HG03097 (cell line): ENCODE measurements at regions not wholly inside any gene's neighbourhood (a gene's known extent, or its start where the extent isn't known, plus 50 kb on each side); places are given as distances from the start of the nearest gene placed in this dataset.
"Not testable (repeated sequence)": the region's sequence is repeated elsewhere in the genome, so short reads cannot be mapped to it uniquely, and the experiment has no call there.

ENCODE experiments used
- ATAC-seq: cut with Tn5 transposase; IDR thresholded peaks from one replicate; pipeline ENCODE4 v1.9.1; 2021; ENCODE audit not compliant: unreplicated experiment, low FRiP score

GRCh38 chr1:222081859-222082258 lies 340.0 kb upstream of the DUSP10 start:
- ATAC-seq, result no peak

- no peak for ATAC-seq
Measured at GRCh38 chr1:222079566-222079965, 337.7 kb upstream of the DUSP10 start.

DNA sequence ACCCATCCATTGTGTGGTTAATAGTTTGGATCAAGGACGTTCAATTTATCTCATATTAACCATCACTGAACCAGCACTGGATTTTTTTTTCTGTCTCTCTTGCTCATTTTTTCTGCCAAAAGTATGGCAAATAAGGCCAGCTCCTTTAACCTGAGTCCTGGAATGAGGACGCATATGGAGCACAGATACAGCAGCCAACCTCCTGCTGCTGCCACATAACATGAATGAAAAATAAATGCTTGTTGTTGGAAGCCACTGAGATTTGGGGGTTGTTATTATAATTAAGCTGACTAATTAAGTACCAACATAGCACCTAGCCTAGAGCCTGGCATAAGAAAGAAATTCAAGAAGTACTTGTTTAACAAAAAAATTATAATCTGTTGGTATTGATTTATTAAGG lies 335.3 kb upstream of the DUSP10 start:
- no peak for ATAC-seq

GRCh38 chr1:222074317-222074716 lies 332.4 kb upstream of the DUSP10 start:
- ATAC-seq, result no peak

- no peak for ATAC-seq
Measured at GRCh38 chr1:222073307-222073995, 331.6 kb upstream of the DUSP10 start.

- ATAC-seq, result no peak
Measured at GRCh38 chr1:222071387-222071786, 329.5 kb upstream of the DUSP10 start.

GRCh38 chr1:222068937-222069336 lies 327.0 kb upstream of the DUSP10 start:
- no peak for ATAC-seq

GRCh38 chr1:222068101-222068500 lies 326.2 kb upstream of the DUSP10 start:
- ATAC-seq, result no peak

DNA sequence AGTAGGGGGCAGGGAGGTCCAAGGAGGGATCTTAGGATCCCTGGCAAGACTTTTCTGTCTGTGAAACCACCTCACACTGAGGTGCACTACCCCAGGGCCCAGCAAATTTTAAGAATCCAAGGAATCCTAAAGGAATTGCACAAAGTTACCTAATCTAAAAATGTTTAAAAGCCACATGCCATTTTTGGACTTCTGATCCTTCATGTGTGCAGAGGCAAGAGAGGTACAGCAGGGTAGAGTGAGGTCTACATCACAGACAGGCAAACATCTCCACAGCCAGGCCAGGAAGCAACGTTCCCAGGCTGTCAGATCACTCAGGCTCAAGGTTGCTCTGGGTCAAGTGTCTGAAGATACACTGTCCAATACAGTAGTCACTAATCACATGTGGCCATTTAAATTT lies 324.6 kb upstream of the DUSP10 start:
- no peak for ATAC-seq

- ATAC-seq, result no peak
Measured at GRCh38 chr1:222065234-222065633, 323.3 kb upstream of the DUSP10 start.

GRCh38 chr1:222064388-222065211 lies 322.7 kb upstream of the DUSP10 start:
- ATAC-seq, result no peak

DNA sequence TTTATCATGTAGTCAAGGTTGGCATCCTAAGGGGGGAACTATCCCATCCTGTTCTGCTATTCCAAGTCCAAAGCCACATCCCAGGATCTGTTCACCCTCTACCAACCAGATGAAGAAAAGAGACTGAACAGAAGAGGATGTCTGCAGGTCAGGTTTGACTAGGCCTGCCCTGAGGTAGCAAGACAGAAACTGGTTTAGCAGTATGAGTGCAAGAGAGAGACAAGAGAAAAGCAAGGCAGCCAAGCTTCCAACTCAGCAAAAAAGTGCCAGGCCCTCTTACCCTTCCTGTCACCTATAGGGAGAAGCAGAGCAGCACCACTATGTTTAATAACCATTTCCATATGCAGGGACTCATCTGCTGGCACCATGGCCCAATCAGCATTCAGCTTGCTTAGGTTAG lies 320.8 kb upstream of the DUSP10 start:
- no peak for ATAC-seq

DNA sequence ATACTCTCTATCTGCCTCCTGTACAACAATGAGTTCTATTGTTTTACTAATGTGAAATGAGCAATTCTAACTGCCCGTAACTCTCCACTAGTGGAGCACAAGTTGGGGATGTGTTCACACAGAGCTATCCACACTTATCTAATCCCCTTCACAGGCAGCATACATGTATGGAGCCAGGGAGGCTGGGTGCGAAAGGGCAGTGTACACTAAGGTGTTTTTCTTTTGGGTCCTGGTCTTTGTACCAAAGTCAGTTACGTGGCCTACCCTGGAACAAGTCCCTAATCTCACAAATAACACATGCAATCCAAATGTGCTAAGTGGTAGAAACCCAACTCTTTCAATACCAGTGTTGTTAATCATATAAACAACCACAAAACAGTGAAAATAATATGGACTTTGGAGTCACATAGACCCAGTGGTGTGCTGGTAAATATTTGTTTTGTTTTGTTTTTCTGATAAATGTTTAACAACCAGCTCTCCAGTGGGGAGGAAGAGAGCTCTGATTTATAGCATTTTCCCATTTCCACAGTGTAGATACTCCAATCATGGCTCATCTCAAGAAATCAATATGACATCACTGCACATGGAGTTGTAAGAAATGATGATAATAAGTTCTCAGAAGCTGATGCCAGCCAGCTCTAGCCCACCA lies 319.9 kb upstream of the DUSP10 start:
- ATAC-seq, result no peak

- ATAC-seq, result no peak
Measured at GRCh38 chr1:222060210-222060916, 318.5 kb upstream of the DUSP10 start.

DNA sequence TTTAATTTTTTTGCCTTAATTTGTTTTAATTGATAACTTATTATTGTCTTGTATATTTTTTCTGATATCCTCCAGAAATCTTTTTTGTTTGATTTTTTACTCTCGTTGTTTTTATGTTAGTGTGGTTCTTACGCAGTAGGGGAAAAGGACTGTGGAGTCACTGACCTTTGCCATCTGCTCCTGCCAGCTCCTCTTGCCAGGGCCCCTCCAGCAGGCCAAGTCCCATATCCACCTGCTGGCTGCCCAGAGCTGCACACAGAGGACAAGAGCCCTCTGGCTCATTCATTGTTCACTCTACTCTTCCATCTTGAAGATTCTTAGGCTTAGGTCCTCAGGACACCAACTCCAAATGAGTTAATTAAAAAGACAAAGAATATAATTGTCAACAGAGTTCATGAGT lies 316.4 kb upstream of the DUSP10 start:
- no peak for ATAC-seq

DNA sequence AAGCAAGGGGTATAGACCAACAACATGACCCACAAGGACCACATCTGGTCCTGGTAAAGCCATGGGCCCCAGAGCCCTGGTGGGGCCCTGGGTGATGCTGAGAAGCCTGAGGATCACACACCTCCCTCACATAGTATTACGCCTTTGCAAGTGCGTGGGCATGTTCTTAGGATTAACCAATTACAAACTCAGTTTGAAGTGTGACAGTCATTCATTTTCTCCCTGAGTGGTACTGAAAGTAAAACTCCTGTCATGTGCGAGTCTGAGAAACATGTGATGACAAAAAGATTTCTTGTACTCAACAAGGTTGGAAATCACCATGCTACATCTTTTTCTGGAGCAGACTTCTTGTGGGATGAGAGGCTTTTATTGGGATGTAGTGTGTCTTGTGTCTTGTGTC lies 315.3 kb upstream of the DUSP10 start:
- no peak for ATAC-seq

DNA sequence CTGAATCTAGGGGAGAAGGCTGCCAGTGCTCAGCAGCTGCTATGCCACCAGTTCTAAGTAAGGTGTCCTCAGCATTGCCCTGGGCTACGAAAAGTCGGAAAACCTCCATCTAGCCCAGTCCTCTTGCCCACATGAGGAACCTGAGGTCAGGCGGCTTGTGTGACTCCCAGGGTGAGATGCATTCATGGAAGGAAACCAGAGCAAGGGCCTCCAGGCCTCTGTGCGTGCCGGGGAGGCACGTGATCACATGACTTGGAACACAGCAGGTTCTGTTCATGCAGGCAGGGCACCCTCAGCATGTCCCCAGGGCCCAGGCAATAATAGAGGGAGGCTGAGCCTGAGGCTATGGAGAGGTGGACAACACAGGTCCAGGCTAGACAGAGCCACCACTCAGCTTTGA lies 312.5 kb upstream of the DUSP10 start:
- ATAC-seq, result no peak

GRCh38 chr1:222053790-222054294 lies 312.0 kb upstream of the DUSP10 start:
- no peak for ATAC-seq

DNA sequence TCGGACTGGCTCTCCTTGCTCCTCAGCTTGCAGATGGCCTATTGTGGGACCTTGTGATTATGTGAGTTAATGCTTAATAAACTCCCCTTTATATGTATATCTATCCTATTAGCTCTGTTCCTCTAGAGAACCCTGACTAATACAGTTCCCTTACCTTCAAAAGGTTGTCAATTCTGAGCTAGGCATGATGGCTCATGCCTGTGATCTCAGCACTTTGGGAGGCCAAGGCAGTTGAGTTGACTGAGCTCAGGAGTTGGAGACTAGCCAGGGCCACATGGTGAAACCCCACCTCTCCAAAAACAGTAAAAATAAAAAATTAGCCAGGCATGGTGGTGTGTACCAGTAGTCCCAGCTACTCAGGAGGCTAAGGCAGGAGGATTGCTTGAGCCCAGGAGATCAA lies 309.4 kb upstream of the DUSP10 start:
- not testable (repeated sequence) for ATAC-seq

- ATAC-seq, result not testable (repeated sequence)
Measured at GRCh38 chr1:222049661-222050060, 307.8 kb upstream of the DUSP10 start.

DNA sequence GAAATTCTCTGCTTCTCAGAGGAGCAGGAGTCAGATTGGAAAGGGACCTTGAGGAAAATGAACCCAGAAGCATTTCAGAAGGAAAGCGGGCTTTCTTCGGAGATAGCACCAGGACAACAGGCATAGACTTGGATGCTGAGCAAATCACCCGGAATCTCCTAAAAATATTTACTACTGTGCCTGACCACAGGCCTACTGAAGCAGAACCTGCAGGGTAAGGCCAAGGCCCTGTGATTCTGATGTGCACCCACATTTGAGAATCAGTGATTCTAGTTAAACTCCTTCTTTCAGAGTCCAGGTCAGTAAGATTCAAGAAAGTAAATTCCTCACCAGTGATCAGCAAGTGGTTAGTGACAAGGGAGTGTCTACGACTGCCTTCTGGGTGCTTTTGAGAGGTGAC lies 307.3 kb upstream of the DUSP10 start:
- ATAC-seq, result no peak
